ENCODE measurements at regions not wholly inside any gene's neighbourhood (a gene's known extent, or its start where the extent isn't known, plus 50 kb on each side); places are given as distances from the start of the nearest gene placed in this dataset.

DNA sequence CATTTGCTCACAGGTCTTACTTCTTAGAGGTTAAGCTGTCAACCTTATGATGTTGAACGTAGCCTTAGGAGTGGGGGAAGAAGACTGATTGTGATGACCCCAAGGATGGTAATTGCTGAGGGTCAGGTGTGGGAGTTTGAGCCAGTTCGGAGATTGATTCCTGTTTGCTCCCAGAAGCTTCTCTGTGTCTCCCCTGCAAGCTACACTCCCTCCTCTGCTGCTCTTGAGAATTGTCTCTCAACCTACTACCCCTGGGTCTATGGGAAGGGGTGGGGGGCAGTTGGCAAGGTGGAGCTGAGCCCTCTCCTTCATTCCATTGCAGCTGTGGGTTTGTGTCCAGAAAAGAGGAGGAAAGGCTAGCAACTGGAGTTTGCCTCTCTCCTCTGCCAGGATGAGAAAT lies 113.8 kb downstream of the PLEKHG1 start:
- no peak for DNase-seq

DNA sequence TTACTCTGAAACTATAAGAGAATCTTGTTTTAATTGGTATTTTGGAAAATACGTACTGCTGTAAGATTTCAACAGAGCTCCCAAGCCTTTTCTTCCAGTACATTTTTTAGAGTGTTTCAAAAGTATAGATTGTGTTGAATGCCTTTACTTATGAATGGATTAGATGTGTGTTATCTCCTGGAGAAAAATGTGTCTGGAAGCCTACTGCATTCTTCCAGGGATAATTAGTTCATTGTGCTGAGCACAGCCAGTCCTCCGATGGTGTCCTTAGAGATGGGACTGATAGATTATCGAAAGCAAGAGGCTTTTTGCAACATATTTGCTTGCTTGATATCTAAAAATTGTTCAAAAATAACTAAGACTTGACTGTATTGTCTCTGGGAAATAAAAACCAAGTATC lies 114.2 kb downstream of the PLEKHG1 start:
- no peak for DNase-seq

- DNase-seq: no peak
Observed at GRCh38 chr6:150715133-150715532, 115.4 kb downstream of the PLEKHG1 start.

- peak in 1 of 2 experiments; percentile 13 for DNase-seq
Observed at GRCh38 chr6:150717419-150717818, 117.7 kb downstream of the PLEKHG1 start.

DNA sequence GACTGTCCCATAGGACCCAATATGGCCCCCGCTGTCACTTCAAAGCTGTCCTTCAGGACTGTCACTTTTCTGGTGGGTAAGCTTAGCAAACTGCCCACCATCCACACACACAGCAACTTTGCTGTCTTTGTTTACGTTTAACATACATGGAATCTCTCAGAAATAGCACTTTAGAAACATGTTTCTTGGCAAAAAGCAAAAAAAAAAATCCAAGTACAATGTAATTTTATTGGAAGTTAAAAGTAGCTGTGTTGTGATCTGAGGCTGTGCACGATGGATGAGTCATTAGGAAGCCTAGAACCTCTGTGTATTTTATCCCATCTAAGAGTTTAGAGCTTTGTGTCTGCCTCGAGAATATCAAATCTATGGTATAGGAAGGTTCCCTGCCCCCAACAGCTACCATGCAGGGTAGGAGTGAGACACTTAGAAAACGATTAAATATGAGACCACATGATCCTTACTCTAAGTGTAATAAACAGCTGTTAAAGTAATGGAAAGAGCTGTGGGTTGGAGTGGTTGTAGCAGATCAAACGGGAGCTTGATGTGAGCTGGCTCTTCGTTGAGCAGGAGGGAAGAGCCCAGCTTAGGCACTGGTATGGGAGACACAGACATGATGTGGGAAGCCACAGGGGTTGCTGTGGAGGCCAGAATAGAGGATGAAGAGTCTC lies 119.5 kb downstream of the PLEKHG1 start:
- DNase-seq: no peak

DNA sequence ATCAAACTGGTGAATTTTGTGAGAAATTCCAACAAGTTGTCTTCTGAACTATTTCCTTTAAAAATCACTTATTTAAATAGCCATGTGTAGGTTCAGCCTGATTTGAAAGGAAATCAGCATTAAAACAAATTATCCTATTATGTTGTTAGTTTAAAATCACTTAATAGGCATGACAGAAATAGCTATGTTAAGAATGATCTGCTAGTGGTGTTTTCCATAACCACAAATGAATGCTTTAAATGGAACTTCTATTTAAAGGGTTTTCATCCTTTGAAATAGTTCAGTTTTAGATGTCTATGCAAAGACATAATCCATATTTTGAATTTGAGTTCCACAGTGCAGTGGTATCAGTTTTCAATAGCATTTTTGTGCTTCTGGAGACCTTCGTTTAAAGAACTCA lies 120.1 kb downstream of the PLEKHG1 start:
- DNase-seq: no peak

DNA sequence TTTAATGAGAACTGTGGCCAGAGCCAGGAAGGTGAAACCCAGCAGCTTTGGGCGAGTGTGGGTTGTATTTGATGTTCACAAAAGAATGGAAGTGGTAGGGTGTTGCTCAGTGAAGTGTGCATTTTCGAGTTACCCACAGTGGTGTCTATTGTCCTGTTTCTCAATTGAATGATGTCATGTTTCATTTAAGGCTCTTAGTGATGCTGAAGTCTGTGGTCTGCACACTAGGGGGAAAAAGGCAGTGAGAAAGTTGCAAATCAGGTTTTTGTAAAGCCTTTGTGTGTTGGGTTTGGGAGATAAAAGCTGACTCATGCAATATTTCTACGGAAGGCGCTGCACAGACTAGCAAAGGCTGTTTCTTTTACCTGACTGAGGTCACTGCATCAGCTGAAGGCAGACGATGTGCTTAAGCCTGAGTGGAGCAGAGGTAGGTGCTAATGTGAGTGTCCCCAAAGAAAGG lies 121.1 kb downstream of the PLEKHG1 start:
- DNase-seq: no peak

- no peak for DNase-seq
Observed at GRCh38 chr6:150721418-150722266, 122.0 kb downstream of the PLEKHG1 start.

DNA sequence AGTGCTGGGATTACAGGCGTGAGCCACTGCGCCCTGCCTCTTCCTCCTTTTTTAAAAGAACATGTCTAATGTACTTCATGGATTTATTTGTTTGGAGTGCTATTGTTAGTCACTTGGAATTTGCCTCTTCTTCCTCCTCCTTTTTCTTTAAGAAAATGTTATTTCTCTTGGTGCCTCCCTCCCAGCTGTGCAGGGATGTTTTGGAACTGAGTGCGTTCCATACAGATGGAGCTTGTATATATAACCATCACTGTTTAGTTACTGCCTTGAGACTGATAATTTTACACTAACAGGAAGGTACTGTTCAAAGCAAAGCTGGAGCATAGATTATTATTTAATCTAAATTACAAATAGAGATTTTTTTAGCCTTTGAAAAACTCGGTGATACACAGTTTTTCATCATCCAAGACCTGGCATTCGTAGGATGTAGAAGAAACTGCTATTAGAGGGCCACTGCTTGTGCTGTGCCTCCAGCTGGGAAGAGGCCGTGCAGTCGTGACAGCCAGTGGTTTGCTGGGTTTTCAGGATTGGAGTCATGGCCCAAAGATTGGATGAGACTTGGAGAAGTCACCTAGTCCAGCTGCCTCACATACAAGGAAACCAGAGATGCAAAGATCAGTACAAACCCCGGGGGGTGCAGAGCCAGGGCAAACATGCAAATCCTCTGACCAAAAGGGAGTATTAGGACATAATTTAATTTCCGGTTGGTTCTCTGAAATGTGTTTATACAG lies 123.1 kb downstream of the PLEKHG1 start:
- no peak for DNase-seq

DNA sequence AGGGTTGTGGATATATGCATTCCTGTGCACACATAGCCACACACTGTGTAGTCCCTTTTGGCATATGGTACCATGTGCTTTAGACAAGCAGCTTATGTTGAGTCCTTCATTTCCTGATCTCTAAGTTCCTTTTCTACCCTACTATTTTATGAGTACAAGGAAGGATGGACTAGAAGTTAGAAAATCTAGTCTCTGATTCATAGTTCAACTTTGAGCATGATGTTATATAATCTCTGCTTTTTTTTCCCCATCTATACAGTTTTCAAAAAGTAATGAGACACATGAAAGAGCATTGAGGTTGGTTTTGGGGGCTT lies 123.6 kb downstream of the PLEKHG1 start:
- DNase-seq: no peak

DNA sequence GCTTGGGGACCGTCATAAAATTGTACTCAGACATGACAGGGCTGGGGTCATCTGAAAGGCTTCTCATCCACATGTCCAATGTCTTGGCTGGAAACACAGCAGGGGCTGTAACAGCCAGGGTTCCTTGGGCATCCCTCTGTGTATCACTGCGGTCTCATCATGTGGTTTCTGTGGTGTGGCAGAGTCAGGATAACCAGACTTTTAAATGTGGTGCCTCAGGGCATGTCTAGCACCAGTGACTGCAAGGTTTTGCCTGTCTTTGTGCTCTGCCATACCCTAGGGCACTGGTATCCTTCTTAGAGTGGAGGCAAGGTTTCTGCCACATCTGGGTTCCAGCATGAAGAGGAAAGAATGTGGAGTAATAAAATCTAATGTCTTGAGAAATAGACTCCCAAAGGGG lies 124.2 kb downstream of the PLEKHG1 start:
- no peak for DNase-seq

DNA sequence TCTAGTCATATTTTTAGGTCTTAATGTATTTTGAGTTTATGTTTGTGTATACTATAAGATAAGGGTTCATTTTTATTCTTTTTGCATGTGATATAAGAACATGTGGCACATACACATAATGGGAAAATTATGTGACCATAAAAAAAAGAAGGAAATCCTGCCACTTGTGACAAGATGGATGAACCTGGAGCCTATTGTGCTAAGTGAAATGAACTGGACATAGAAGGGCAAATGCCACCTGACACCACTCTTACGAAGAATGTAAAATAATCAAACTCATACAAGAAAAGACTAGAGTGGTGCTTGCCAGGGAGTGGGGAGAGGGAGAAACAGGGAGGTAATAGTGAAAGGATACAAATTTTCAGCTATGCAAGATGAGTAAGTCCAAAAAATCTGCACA lies 126.1 kb downstream of the PLEKHG1 start:
- no peak for DNase-seq

DNA sequence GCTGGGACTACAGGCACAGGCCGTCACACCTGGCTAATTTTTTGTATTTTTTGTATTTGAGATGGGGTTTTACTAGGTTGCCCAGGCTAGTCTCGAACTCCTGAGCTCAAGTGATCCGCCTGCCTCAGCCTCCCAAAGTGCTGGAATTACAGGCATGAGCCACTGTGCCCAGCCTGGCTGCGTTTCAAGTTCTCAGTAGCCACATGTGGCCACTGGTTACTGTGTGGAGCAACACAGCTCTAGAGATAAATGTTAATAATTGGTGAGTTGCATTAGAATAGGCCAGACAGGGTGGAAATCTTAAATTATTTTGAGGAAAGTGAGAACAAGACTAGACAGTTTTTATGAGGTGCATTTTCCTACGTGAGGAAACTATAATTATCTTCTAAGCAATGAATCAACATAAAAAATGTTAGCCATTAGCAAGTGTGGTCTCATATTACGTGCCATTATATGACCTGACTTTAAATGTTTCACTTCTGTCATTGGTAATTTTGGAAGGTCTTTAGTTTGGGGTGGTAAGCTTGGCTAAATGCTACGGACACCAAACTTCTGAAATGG lies 129.6 kb downstream of the PLEKHG1 start:
- no peak for DNase-seq

DNA sequence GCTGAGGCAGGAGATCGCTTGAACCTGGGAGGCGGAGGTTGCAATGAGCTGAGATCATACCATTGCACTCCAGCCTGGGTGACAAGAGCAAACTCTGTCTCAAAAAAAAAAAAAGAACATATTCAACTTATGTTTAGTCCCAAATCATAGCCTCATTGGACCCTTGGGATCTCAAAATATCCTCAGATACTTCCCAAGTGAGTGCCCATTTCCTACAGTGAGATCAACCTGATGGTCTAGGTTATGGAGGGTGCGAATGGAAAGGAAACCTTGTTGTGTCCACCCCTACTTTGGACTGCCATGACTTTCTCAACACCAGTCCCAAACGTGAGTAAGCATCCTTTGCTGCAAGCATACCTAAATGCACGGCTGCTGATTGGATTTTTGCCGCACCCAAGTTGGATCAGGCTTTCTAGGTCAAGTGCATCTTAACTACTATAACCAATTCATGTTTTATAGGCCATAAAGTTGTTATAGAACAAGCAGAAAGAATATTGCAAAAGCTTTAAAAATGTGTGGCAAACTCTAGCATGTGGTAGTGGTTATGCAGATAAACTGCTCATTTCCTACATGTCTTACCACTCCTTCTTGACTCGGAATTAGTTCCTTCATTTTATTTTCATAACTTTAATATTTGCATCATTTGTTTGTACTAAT lies 131.2 kb downstream of the PLEKHG1 start:
- DNase-seq: no peak

GRCh38 chr6:150732765-150733539 lies 132.6 kb upstream of the MTHFD1L start:
- DNase-seq: no peak

DNA sequence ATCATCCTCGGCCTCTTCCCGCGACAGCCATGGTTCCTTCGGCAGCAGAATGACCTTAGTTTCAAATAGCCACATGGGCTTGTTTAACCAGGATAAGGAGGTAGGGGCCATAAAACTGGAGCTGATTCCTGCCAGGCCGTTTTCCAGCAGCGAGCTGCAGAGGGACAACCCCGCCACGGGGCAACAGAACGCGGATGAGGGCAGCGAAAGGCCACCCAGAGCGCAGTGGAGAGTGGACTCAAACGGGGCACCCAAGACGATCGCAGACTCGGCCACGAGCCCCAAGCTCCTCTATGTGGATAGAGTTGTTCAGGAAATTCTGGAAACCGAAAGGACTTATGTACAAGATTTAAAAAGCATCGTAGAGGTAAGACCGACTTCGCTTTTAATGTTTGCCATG lies 131.8 kb upstream of the MTHFD1L start:
- no peak for DNase-seq

- no peak for DNase-seq
Observed at GRCh38 chr6:150734235-150734634, 131.3 kb upstream of the MTHFD1L start.

- DNase-seq: no peak
Observed at GRCh38 chr6:150735341-150735851, 130.1 kb upstream of the MTHFD1L start.

GRCh38 chr6:150738092-150738629 lies 127.3 kb upstream of the MTHFD1L start:
- no peak for DNase-seq

GRCh38 chr6:150739711-150740349 lies 125.7 kb upstream of the MTHFD1L start:
- no peak for DNase-seq

DNA sequence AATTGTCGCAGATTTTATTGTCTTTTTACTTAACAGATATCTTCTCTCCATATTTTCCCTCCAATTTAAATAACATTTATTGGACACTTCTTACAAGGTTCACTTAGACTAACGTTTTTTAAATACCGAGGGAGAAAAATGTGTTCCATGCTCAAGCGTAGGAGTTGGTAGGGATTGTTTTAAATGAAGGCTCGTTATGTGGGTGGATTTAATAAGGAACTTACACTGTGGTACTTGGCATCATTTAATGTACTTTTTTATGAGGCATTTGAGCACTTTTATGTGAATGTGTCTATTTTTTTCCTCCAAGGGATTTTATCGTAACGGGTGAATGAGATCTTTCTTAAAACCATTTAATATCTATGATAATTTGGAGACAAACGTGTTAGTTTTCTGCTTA lies 125.0 kb upstream of the MTHFD1L start:
- no peak for DNase-seq

All from SHP77 (cell line).